Activated CD4-positive, alpha-beta T cell treated with anti-CD3 and anti-CD28 coated beads, Interleukin-2, amount 50 U/mL, for 1 hour (primary cell): ENCODE measurements at regions not wholly inside any gene's neighbourhood (a gene's known extent, or its start where the extent isn't known, plus 50 kb on each side); places are given as distances from the start of the nearest gene placed in this dataset.
"Not testable (repeated sequence)": the region's sequence is repeated elsewhere in the genome, so short reads cannot be mapped to it uniquely, and the experiment has no call there.

Source experiments
- DNase-seq: peaks from one replicate; pipeline ENCODE4 v3.0.0-alpha.2; 2020

DNA sequence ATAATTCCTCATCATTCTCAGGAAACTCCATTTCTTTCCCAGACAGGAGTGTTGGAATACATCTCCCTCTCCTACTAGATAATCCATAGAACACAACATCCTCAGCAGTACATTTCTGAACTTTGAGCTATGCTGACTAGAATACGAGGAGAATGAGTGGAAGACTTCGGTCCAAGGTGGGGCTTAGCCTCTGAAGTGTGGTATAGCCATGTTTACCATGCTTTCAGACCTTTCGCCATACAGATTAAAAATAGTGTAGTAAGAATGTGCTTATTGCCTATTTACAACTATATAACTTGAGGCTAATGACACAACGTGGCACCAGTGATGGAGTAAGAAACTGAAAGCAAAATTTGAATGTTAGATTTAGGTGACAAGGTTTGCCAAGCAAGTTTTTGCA lies 184.5 kb upstream of the KRR1 start:
- no peak for DNase-seq

- DNase-seq: no peak
Measured at GRCh38 chr12:75694534-75695268, 183.3 kb upstream of the KRR1 start.

GRCh38 chr12:75692876-75693275 lies 181.5 kb upstream of the KRR1 start:
- DNase-seq: no peak

GRCh38 chr12:75690296-75690955 lies 179.0 kb upstream of the KRR1 start:
- no peak for DNase-seq

DNA sequence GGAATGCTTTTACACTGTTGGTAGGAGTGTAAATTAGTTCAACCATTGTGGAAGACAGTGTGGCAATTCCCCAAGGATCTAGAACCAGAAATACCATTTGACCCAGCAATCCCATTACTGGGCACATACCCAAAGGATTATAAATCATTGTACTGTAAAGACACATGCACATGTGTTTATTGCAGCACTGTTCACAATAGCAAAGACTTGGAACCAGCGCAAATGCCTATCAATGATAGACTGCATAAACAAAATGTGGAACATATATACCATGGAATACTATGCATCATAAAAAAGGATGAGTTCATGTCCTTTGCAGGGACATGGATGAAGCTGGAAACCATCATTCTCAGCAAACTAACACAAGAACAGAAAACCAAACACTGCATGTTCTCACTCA lies 174.8 kb upstream of the KRR1 start:
- DNase-seq: not testable (repeated sequence)

DNA sequence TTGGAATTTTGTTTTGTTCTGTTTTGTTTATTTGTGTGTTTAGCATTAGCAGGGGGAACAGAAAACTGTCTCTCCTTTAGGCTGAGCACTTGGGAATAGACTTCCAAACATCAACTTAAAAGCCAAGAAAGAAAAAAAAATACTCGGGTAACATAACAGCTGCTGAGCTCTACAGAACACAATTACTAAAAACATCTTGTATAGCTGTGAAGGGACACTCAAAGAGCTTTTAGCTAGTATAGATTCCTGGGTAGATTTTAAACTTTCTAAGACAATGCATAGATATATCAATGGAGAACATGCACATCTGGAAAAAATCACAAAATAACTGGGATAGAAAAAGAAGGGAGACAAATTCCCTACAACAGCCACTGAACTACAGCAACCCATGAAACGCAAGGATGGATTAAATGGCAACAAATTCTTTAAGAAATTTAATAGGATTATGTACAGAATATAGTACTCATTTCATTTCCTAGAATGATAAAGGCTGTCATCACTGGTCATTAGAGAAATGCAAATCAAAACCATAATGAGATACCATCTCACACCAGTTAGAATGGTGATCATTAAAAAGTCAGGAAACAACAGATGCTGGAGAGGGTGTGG lies 174.3 kb upstream of the KRR1 start:
- no peak for DNase-seq

GRCh38 chr12:75684678-75685616 lies 173.5 kb upstream of the KRR1 start:
- no peak for DNase-seq

- DNase-seq: not testable (repeated sequence)
Measured at GRCh38 chr12:75683995-75684586, 172.7 kb upstream of the KRR1 start.

GRCh38 chr12:75683220-75683619 lies 171.8 kb upstream of the KRR1 start:
- DNase-seq: no peak

DNA sequence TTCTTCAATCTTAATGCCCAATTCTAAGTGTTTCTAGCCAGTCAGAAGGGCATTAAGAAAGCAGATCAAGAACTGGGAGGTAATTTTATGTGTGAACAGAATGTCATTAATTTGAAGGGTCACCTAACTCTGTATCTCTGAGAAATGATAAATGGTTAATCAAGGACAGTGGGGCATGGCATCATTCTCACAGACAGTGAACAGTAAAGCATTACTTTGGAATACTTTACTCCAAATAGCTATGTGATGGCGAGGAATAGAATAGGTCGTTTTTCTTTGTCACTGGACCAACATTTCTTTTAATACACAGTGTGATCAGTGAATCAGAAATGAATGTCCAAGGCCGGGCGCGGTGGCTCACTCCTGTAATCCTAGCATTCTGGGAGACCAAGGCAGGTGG lies 166.1 kb upstream of the KRR1 start:
- no peak for DNase-seq

GRCh38 chr12:75674393-75674792 lies 163.0 kb upstream of the KRR1 start:
- DNase-seq: no peak

DNA sequence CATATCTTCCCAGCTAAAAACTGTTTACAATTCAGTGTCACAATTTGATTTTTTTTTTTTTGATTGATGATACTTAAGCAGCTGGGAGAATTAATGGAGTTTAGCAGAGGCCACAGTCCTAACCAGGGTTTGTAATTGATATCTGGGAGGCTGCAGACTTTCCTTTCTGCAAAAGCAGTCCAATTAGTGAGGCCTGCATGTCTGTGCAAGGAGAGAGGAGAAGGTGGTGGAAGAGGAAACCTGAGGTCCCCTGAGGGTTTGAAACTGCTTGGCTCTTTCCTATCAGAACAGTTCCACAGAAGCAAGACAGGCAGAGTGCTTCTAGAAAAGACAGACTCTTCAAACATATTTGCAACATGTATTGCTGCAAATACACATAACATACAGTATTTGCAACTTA lies 160.8 kb upstream of the KRR1 start:
- DNase-seq: no peak

- no peak for DNase-seq
Measured at GRCh38 chr12:75670216-75670615, 158.8 kb upstream of the KRR1 start.

- DNase-seq: no peak
Measured at GRCh38 chr12:75666939-75667334, 155.5 kb upstream of the KRR1 start.

- DNase-seq: no peak
Measured at GRCh38 chr12:75666126-75666938, 154.9 kb upstream of the KRR1 start.

GRCh38 chr12:75665216-75665615 lies 153.8 kb upstream of the KRR1 start:
- no peak for DNase-seq

GRCh38 chr12:75662511-75663159 lies 151.2 kb upstream of the KRR1 start:
- DNase-seq: no peak

GRCh38 chr12:75661908-75662307 lies 150.5 kb upstream of the KRR1 start:
- no peak for DNase-seq

GRCh38 chr12:75660805-75661404 lies 149.5 kb upstream of the KRR1 start:
- DNase-seq: no peak

DNA sequence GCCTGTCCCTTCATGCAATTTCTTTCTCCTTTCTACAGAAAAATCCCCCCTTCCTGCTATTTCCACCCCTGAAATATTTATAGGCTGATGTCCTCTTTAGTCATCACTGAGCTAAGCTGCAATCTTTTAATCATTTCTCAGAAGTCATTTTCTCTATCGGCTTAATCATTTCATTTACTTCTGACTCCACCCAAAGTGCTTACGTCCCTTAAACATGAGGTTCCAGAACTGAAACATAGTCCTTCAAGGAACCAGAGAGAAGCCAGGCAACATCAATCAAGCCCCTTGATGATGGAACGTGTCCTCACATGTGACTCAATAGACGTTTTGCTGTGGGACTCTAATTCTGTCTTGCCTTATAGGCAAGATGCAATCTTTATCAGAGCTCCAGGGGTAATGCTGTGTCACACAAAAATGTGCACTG lies 148.7 kb upstream of the KRR1 start:
- DNase-seq: no peak
